UCSD-AML1 (cell line): ENCODE measurements at regions not wholly inside any gene's neighbourhood (a gene's known extent, or its start where the extent isn't known, plus 50 kb on each side); places are given as distances from the start of the nearest gene placed in this dataset.

Experiments
- DNase-seq: peaks from one replicate; lab custom pipeline; 2025; ENCODE audit not compliant: unreplicated experiment; lab: John Stamatoyannopoulos, UW

- no peak for DNase-seq
Observed at GRCh38 chr5:135724617-135725016, 109.8 kb upstream of the SLC25A48 start.

GRCh38 chr5:135723491-135723890 lies 111.0 kb upstream of the SLC25A48 start:
- no peak for DNase-seq

- DNase-seq = no peak
Observed at GRCh38 chr5:135721548-135722090, 112.8 kb upstream of the SLC25A48 start.

- DNase-seq = no peak
Observed at GRCh38 chr5:135720191-135720590, 114.3 kb upstream of the SLC25A48 start.

- DNase-seq = no peak
Observed at GRCh38 chr5:135719428-135720063, 114.9 kb upstream of the SLC25A48 start.

- DNase-seq = no peak
Observed at GRCh38 chr5:135718651-135719050, 115.8 kb upstream of the SLC25A48 start.

DNA sequence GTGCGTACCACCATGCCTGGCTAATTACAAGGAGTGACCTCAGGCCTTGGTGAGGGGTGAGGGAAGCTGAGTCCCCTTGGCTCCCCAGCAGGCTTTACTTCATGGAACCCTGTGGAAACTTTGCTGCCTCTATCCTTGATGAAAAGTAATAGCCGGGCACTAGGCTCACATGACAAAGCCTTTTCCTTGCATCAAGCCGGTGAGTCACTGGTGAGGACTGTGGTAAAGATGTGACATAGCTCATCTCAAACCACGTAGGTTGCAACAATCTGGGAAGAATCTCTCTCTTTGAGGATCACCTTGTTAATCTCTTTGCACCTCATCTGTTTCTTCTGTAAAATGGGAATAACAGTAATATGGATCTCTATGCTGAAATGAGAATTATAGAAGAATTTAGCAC lies 116.3 kb upstream of the SLC25A48 start:
- DNase-seq = no peak

GRCh38 chr5:135715267-135716055 lies 119.0 kb upstream of the SLC25A48 start:
- DNase-seq = no peak

DNA sequence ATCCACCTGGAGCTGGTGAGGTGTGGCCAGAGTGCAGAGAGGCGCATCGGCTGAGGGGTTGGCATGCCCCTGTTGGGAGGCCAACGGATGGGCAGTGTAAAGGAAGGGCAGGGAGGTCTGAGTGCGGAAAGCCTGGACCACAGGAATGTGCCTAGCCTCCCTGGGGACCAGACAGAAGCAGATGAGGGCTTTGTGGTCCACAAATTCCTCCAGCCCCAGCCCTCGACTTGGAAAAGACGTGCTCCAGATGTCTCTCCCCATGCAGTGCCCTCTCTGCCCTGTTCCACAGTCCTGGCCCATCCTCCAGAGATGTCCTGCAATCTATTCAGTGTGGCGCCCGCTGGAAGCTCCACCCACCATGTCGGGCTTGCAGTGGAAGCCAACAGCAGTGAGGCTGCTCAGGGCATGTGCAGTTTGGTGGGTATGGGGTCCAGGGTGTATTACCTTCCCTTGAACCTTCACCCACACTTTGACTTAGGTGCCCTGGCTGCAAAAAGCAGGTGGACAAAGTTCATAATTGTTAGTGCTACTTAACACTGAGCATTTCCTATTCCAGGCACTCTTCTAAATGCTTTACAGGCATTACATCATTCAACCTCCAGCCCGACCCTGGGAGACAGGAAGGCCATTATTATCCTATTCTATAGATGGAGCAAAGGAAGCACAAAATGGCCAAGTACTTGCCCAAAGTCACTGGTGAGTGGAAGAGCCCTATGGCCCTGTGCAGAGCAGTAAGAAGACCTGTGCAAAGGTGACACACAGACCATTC lies 120.2 kb upstream of the SLC25A48 start:
- no peak for DNase-seq

DNA sequence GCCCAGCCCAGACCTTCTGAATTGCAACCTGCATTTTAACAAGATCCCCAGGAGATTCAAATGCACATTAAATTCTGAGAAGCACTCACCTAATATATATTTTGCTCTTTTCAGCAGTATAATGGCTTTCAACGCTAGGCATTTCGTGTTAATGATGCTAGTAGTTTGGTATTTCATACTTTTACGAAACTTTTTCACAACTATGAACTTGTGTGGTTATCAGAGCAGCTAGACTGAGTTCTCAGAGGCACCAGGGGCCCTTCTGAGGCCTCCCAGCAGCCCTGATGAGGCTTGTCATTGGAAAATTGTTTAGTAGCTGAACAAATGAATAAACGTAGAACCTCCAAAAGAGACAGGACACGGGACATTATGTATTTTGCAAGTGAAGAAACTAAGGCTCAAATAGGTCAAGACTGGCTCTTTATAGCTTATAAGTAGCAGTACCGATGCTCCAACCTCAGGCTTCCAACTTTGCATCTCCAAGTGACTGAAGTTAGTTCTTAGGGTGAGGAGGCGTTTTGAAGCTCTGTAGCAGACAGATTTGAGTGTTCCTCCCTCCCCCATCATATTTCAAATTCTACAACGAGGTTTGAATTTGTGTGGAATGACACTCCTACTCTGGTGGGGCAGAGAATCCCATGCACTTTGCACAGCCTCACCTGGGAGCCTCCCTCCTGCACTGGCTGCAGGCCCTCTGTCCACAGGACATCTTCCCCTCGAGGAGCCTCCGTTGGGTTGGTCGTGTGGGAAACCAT lies 121.1 kb upstream of the SLC25A48 start:
- no peak for DNase-seq

DNA sequence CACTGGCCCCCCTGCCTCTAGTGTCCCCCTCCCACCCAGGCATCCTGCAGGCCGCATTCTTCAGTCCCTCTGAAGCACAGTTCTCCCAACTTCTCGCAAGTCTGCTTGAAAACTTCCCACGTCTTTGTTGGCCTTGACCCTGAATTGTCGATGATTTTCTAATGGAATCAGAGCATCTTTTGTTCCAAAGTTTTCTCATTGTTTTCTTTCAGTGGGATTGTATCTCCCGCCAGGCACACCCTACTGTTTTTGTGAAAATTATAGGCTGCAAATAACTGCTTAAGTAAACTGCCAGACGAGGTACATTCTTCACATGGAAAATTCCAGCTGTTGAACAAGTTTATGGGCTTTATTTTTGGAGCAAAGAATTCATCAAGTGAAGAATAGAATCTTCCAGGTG lies 122.6 kb upstream of the SLC25A48 start:
- no peak for DNase-seq

DNA sequence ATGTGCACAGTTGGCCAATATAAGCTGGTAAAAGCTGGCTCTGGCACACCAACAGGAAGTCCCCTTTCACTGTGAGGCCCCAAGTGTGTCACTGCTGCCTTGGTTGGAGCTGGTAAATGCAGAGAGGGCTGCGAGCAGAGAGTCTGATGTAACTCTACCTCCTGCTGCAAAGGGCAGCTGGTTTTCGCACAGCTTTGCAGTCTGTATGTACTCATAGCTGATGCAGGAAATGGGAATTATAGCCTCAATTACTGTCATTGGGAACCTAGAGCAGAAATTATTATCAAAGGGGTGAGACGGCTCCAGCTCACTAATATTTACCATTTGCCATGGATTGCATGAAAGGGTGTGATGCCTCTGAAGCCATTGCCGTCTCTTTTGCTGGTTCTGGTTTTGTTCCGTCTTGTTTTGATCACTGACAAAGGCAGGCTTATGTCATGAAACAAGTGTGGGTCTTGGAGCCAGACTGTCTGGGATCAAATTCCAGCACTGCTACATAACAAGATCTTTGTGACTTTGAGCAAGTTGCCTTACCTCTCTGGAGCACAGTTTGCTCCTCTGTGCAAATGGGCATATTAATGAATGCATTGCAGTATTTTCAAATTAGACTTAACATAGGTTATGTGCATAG lies 124.3 kb upstream of the SLC25A48 start:
- DNase-seq = no peak

DNA sequence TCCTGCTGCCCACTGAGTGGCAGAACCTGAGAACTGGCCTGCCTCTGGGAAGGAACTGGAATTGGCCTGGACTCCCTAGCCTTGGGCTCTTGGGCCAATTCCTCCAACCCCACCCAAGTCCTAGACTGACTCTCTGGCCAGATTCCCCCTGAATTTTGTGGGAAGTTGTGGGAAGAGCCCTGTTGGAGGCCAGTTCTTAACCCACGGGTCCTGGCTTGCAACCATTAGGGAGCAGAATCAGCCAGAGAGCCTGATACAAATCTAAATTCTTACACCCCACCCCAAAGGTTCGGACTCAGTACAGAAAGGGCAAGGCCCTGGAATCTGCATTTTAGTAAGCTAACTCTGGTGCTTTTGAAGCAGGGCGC lies 125.3 kb upstream of the SLC25A48 start:
- no peak for DNase-seq

- no peak for DNase-seq
Observed at GRCh38 chr5:135708481-135709207, 125.8 kb upstream of the SLC25A48 start.

GRCh38 chr5:135707302-135707701 lies 127.2 kb upstream of the SLC25A48 start:
- no peak for DNase-seq

DNA sequence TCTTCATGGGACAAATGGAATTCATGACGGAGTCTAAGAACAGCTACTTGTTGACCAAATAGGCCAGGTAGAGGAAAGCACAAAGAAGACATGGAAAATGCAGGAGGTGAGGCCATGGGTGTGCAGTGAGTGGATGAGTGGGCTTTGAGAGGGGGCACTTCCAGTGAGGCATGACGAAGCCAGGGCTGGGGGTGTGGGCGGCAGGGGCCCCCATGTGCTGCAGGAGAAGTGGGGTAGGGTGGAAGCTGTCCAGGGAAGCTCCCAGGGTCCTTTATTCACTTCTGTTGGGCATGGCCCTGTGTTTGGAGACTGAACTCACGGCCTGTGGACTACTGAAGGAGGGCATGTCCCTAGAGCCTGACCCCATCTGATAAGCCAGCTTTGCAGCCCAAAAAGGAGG lies 127.6 kb upstream of the SLC25A48 start:
- no peak for DNase-seq

- DNase-seq = no peak
Observed at GRCh38 chr5:135706474-135706873, 127.7 kb upstream of the CXCL14 start.

- DNase-seq = no peak
Observed at GRCh38 chr5:135705941-135706466, 127.2 kb upstream of the CXCL14 start.

DNA sequence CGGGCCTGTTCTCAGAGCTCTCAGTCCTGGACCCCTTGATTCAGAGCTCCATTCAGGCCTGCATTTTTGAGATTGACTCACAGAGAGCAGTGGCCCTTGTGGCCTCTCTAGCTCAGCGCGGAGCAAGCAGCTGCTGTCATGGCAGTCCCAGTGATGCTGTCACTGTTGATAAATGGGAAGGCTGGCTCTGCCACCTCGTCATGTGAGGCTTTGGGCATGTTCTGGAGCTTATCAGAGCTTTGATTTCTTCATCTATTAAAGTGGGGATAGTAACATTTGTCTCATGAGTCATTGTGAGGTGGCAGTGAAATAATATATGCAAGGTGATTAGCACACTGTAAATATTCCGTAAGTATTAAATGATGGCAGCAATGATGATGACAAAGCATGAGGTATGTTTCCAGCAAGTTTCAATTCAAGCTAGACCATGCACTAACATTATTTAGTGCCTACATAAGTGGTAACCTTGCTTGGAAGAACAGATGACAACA lies 126.4 kb upstream of the CXCL14 start:
- DNase-seq = no peak
